Liver (tissue), 3 donors: ENCODE measurements at regions not wholly inside any gene's neighbourhood (a gene's known extent, or its start where the extent isn't known, plus 50 kb on each side); places are given as distances from the start of the nearest gene placed in this dataset.

ENCODE experiments used
- FOXA1 ChIP-seq: IDR thresholded peaks from 2 replicates; pipeline ENCODE4 v1.6.1; 2016; ENCODE audit warnings: antibody characterized with exemption
- TAF1 ChIP-seq: conservative IDR thresholded peaks from 2 replicates; pipeline ENCODE4 v1.6.1; 2016; ENCODE audit warnings: antibody characterized with exemption, mild to moderate bottlenecking
- TF ChIP-seq, protein P1 (sequence below): fragments of 150-350 bp; IDR thresholded peaks from 2 replicates; pipeline ENCODE4 v1.5.1; 2017; ENCODE audit warnings: improper control_type of control experiment, low read depth, low read length; ENCODE audit not compliant: missing input control
- TF ChIP-seq, protein P2 (sequence below): IDR thresholded peaks from 2 replicates; pipeline ENCODE4 v1.6.1; 2016; ENCODE audit warnings: antibody characterized with exemption
- TF ChIP-seq, protein P3 (sequence below): IDR thresholded peaks from 2 replicates; pipeline ENCODE4 v1.6.1; 2016; ENCODE audit warnings: antibody characterized with exemption, mild to moderate bottlenecking
- TF ChIP-seq, protein P4 (sequence below): IDR thresholded peaks from 2 replicates; pipeline ENCODE4 v1.6.1; 2016; ENCODE audit warnings: antibody characterized with exemption
- donor health status: healthy.
- donor health status: healthy.

DNA sequence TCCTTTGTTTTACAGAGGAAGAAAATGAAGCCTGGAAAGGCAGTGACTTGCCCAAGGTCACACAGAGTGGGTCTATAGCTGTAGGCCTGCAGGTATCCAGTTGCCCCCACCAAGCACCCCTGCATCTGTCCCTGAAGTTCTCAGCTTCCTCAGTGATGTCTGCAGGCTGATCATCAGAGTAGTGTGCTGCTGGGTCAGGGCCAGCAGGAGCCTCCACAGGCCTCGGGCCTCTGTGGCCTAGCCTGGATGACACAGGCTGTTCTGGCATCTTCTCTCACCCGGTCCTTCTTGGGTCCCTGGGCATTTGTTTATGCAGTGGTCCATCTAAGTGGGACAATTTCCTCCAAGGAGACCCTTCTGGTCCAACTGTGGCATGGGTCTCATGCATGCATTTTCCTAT lies 74.8 kb upstream of the E2F8 start:
- TF ChIP-seq FOXA1 = no peak
- TF ChIP-seq, protein P1, sequence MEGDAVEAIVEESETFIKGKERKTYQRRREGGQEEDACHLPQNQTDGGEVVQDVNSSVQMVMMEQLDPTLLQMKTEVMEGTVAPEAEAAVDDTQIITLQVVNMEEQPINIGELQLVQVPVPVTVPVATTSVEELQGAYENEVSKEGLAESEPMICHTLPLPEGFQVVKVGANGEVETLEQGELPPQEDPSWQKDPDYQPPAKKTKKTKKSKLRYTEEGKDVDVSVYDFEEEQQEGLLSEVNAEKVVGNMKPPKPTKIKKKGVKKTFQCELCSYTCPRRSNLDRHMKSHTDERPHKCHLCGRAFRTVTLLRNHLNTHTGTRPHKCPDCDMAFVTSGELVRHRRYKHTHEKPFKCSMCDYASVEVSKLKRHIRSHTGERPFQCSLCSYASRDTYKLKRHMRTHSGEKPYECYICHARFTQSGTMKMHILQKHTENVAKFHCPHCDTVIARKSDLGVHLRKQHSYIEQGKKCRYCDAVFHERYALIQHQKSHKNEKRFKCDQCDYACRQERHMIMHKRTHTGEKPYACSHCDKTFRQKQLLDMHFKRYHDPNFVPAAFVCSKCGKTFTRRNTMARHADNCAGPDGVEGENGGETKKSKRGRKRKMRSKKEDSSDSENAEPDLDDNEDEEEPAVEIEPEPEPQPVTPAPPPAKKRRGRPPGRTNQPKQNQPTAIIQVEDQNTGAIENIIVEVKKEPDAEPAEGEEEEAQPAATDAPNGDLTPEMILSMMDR = no peak
- TF ChIP-seq TAF1 = no peak
- TF ChIP-seq, protein P2, sequence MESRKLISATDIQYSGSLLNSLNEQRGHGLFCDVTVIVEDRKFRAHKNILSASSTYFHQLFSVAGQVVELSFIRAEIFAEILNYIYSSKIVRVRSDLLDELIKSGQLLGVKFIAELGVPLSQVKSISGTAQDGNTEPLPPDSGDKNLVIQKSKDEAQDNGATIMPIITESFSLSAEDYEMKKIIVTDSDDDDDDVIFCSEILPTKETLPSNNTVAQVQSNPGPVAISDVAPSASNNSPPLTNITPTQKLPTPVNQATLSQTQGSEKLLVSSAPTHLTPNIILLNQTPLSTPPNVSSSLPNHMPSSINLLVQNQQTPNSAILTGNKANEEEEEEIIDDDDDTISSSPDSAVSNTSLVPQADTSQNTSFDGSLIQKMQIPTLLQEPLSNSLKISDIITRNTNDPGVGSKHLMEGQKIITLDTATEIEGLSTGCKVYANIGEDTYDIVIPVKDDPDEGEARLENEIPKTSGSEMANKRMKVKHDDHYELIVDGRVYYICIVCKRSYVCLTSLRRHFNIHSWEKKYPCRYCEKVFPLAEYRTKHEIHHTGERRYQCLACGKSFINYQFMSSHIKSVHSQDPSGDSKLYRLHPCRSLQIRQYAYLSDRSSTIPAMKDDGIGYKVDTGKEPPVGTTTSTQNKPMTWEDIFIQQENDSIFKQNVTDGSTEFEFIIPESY = no peak
- TF ChIP-seq, protein P3, sequence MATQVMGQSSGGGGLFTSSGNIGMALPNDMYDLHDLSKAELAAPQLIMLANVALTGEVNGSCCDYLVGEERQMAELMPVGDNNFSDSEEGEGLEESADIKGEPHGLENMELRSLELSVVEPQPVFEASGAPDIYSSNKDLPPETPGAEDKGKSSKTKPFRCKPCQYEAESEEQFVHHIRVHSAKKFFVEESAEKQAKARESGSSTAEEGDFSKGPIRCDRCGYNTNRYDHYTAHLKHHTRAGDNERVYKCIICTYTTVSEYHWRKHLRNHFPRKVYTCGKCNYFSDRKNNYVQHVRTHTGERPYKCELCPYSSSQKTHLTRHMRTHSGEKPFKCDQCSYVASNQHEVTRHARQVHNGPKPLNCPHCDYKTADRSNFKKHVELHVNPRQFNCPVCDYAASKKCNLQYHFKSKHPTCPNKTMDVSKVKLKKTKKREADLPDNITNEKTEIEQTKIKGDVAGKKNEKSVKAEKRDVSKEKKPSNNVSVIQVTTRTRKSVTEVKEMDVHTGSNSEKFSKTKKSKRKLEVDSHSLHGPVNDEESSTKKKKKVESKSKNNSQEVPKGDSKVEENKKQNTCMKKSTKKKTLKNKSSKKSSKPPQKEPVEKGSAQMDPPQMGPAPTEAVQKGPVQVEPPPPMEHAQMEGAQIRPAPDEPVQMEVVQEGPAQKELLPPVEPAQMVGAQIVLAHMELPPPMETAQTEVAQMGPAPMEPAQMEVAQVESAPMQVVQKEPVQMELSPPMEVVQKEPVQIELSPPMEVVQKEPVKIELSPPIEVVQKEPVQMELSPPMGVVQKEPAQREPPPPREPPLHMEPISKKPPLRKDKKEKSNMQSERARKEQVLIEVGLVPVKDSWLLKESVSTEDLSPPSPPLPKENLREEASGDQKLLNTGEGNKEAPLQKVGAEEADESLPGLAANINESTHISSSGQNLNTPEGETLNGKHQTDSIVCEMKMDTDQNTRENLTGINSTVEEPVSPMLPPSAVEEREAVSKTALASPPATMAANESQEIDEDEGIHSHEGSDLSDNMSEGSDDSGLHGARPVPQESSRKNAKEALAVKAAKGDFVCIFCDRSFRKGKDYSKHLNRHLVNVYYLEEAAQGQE = no peak
- TF ChIP-seq, protein P4, sequence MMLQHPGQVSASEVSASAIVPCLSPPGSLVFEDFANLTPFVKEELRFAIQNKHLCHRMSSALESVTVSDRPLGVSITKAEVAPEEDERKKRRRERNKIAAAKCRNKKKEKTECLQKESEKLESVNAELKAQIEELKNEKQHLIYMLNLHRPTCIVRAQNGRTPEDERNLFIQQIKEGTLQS = no peak
